Ovary (tissue), 7 donors: ENCODE measurements at regions not wholly inside any gene's neighbourhood (a gene's known extent, or its start where the extent isn't known, plus 50 kb on each side); places are given as distances from the start of the nearest gene placed in this dataset.

ENCODE experiments used
- DNase-seq, 5 donors: peaks; one replicate each; pipeline ENCODE4 v3.0.0-alpha.2; 2019 to 2020
- H3K27ac ChIP-seq, 2 donors: fragments of 200-600 bp; one replicate each; pipeline versions ENCODE4 v1.5.1 to v1.8.0; 2019 to 2022
- H3K27me3 ChIP-seq: fragments of 200-600 bp; one replicate; pipeline ENCODE4 v1.8.0; 2022
- H3K36me3 ChIP-seq: fragments of 200-600 bp; sonication (generic); one replicate; pipeline ENCODE4 v1.5.1; 2019
- H3K4me1 ChIP-seq: one replicate; pipeline ENCODE4 v1.8.1; 2013; ENCODE audit warnings: mild to moderate bottlenecking, moderate library complexity; ENCODE audit not compliant: insufficient read depth
- H3K4me3 ChIP-seq: fragments of 200-600 bp; sonication (generic); one replicate; pipeline ENCODE4 v1.5.1; 2017
- H3K9me3 ChIP-seq, 2 donors: fragments of 200-600 bp in 1 of 2; sonication (generic) in 1 of 2; one replicate each; pipeline versions ENCODE4 v1.5.1 to v1.8.1; 2013 to 2019; ENCODE audit warnings: mild to moderate bottlenecking in 1 of 2, moderate library complexity in 1 of 2
- CTCF ChIP-seq, 3 donors: fragments of 450-650 bp in 2 of 3; fragments of 200-600 bp in 1 of 3; IDR thresholded peaks; one replicate each; pipeline versions ENCODE4 v1.5.1 to v1.8.0; 2016 to 2022; ENCODE audit warnings: antibody characterized with exemption in 3 of 3, mild to moderate bottlenecking in 1 of 3
- EP300 ChIP-seq: sonication (generic); formaldehyde crosslinking; IDR thresholded peaks from one replicate; pipeline ENCODE4 v1.6.1; 2017; ENCODE audit warnings: antibody characterized with exemption
- POLR2A ChIP-seq: fragments of 450-650 bp; IDR thresholded peaks from one replicate; pipeline ENCODE4 v1.6.1; 2017; ENCODE audit warnings: antibody characterized with exemption, mild to moderate bottlenecking, moderate library complexity
- WGBS, 3 donors: extraction: QIAGEN DNeasy Blood & Tissue Kit in 1 of 3; methylation state at CpG; one replicate each; pipeline versions ENCODE4 v1.1.5 to v1.1.7; 2013 to 2017; 5-methylcytosine and 5-hydroxymethylcytosine counted together
- intact Hi-C, 4 donors: fragments of 100-400 bp; cut with DNase I; formaldehyde crosslinking; loops; one replicate each; pipeline versions ENCODE4 v1.11.0 to v1.15.1; 2022 to 2023
- donor health status: DM: no; HTN: no; CAD: no; lungs with moderate emphysema.
- donor health status: DM: no; HTN: no; CAD: no.
- donor health status: Bipolar disorder and iron deficiency.
- donor health status: DM: no; HTN: no; CAD: no.
- donor health status: DM: yes; HTN: yes; CAD: no.

DNA sequence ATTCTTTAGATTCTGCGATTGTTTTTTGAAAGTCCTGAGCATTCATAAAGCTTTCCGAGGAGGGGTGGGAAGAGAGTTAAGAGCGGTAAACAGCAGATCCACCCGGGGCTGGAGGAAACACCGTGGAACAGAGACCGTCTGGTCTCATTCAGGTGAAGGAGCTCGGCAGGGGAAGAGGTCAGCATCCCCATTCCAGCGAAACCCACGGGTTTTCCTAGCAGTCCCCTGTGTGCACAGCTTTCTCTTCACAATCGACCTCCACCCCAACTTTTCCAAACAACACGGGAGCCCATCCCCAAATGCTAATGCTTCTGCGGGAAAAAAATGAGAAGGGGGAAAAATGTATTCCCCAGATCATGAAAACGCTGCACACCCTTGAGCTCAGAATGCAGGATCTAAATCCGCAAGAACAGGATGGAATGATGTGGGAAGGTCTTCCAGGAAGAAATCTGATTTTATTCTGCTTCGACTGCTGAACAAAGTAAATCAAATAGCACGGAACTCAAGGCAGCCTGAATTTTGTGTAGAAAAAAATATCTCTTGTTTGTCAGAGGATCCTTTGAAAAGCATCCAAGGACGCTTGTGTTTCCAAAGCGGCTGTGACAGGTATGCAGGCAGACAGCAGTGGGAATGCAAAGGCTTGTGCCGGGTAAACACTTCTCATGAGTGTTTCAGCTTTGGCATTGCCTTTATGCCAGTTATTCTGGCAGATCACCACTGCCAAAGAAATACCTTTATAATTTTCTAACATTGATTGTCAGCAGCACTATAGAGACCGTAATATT, 128.8 kb downstream of the NDUFA12 start:
- Histone ChIP-seq H3K9me3 (no peaks in the 10 kb centered on the region), H3K36me3 (no peaks in the 10 kb centered on the region), H3K27me3 (no peaks in the 10 kb centered on the region), H3K4me1 (peaks cover 3% of the 10 kb centered on the region), H3K4me3 (peak overlapping the region; percentile 66), H3K27ac (peak overlapping the region in 1 of 2 donors; percentile 49)
- WGBS, 3 donors: 5 to 9% (median 6%) methylated on average over 20 of the region's 20 CpGs
- DNase-seq: no peak
- intact Hi-C loops: loop anchor here in 3 of 4 donors (5.0 to 10.0 kb wide), 5 partner anchors 90 to 730 kb away; partner anchors contain the start of gene PLXNC1 (in 1 of the 3)
- TF ChIP-seq POLR2A: no peak
- no peak for TF ChIP-seq CTCF (IDR thresholded peaks at IDR 0.05)
- TF ChIP-seq EP300: no peak

DNA sequence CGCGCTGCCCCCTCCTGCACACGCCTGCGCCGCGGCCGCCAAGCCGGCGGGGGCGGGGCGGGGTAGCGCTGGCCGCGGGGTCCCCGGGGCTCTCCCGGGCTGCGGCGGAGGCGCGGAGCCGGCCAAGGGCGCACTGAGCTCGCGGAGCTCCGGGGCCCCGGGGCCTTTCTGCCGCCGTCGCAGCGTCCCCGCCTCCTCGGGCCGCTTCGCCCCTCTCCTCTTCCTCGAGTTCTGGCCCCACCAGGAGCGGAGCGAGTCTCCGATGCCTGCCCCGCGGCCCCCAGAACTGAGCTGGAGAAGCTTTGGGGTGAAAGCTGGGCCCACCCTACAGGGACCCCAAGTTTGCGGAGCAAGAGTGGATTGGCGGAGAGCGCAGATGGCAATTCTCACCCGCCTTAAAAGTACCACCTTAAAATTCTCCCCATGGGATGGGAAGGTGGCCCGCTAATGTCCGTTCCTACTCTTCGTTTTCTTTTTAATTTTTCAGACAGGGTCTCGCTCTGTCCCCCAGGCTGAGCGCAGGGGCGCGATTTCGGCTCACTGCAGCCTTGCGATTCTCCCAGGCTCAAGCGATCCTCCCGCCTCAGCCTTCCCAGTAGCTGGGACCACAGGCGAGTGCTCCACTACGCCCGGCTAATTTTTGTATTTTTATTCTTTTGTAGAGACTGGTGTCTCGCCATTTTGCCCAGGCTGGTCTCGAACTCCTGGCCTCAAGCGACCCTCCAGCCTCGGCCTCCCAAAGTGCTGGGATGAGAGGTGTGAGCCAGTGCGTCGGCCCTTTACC, 129.6 kb downstream of the NDUFA12 start:
- peak overlapping the region in 1 of 2 donors; percentile 49 for H3K27ac ChIP-seq
- DNase-seq: peak in 3 of 5 donors; percentile 45 to 66 (median 52)
- peaks cover 3% of the 10 kb centered on the region for H3K4me1 ChIP-seq
- TF ChIP-seq EP300 (no peak), POLR2A (no peak), CTCF (IDR thresholded peaks at IDR 0.05) (no peak)
- no peaks in the 10 kb centered on the region for H3K9me3 ChIP-seq
- peak overlapping the region; percentile 66 for H3K4me3 ChIP-seq
- no peaks in the 10 kb centered on the region for H3K36me3 ChIP-seq
- intact Hi-C loops: loop anchor here in 3 of 4 donors (10.0 kb wide), 4 partner anchors 89 to 729 kb away; partner anchors contain the start of gene PLXNC1 (in 1 of the 3)
- 1 to 2% (median 2%) methylated on average over 55 to 64 of the region's 64 CpGs for WGBS, 3 donors
- no peaks in the 10 kb centered on the region for H3K27me3 ChIP-seq

- Histone ChIP-seq H3K27ac (peak overlapping the region; percentile 23 to 46), H3K36me3 (no peaks in the 10 kb centered on the region), H3K27me3 (no peaks in the 10 kb centered on the region), H3K4me1 (peaks cover 3% of the 10 kb centered on the region), H3K9me3 (no peaks in the 10 kb centered on the region), H3K4me3 (peak overlapping the region; percentile 66)
- WGBS, 3 donors: 0 to 2% (median 1%) methylated on average over 35 to 80 of the region's 80 CpGs
- intact Hi-C loops: loop anchor here in 3 of 4 donors (10.0 kb wide), 4 partner anchors 88 to 728 kb away; partner anchors contain the start of gene PLXNC1 (in 1 of the 3)
- TF ChIP-seq POLR2A (no peak), CTCF (IDR thresholded peaks at IDR 0.05) (no peak), EP300 (no peak)
- peak; percentile 26 to 64 (median 42) for DNase-seq
Observed at GRCh38 chr12:94872971-94873733, 130.3 kb downstream of the NDUFA12 start.

- Histone ChIP-seq H3K27me3 (no peaks in the 10 kb centered on the region), H3K27ac (peak overlapping the region in 1 of 2 donors; percentile 23), H3K9me3 (no peaks in the 10 kb centered on the region), H3K4me3 (peak overlapping the region; percentile 66), H3K4me1 (peaks cover 3% of the 10 kb centered on the region), H3K36me3 (no peaks in the 10 kb centered on the region)
- 22 to 24% (median 23%) methylated on average over 8 of the region's 8 CpGs for WGBS, 3 donors
- TF ChIP-seq EP300 (no peak), CTCF (IDR thresholded peaks at IDR 0.05) (no peak), POLR2A (no peak)
- intact Hi-C loops: loop anchor here in 3 of 4 donors (10.0 kb wide), 4 partner anchors 88 to 728 kb away; partner anchors contain the start of gene PLXNC1 (in 1 of the 3)
- DNase-seq: no peak
Observed at GRCh38 chr12:94872671-94872970, 130.9 kb downstream of the NDUFA12 start.
